ENCODE measurements at regions not wholly inside any gene's neighbourhood (a gene's known extent, or its start where the extent isn't known, plus 50 kb on each side); places are given as distances from the start of the nearest gene placed in this dataset.

- TF ChIP-seq CTCF (tag by site-specific recombination; IDR thresholded peaks at IDR 0.05) (no peak), ZNF274 (IDR thresholded peaks at IDR 0.05; ENCODE audit: low read length) (no peak), ZNF274 (tag by site-specific recombination; IDR thresholded peaks at IDR 0.05; ENCODE audit: borderline replicate concordance) (no peak)
These were observed 479.6 kb downstream of the ADAMTS20 start for GRCh38 chr12:43072431-43072830.
